IMR-90 (cell line): ENCODE measurements at regions not wholly inside any gene's neighbourhood (a gene's known extent, or its start where the extent isn't known, plus 50 kb on each side); places are given as distances from the start of the nearest gene placed in this dataset.

ENCODE experiments used
- BHLHE40 ChIP-seq: fragments of 150-350 bp; IDR thresholded peaks from 2 replicates; pipeline ENCODE4 v1.6.1; 2016; ENCODE audit warnings: mild to moderate bottlenecking, low read depth, low read length
- CHD1 ChIP-seq: IDR thresholded peaks from 2 replicates; pipeline ENCODE4 v1.6.1; 2012; ENCODE audit warnings: low read depth, low read length, improper control_type of control experiment
- FOS ChIP-seq: fragments of 150-350 bp; IDR thresholded peaks from 2 replicates; pipeline ENCODE4 v1.6.1; 2016; ENCODE audit warnings: low read depth, low read length
- MAFK ChIP-seq: IDR thresholded peaks from 2 replicates; pipeline ENCODE4 v1.6.1; 2012; ENCODE audit warnings: low read depth, low read length, improper control_type of control experiment
- MAZ ChIP-seq: IDR thresholded peaks from 2 replicates; pipeline ENCODE4 v1.6.1; 2012; ENCODE audit warnings: low read depth, mild to moderate bottlenecking, low read length, improper control_type of control experiment, moderate library complexity, borderline replicate concordance
- MXI1 ChIP-seq: IDR thresholded peaks from 2 replicates; pipeline ENCODE4 v1.6.1; 2012; ENCODE audit warnings: low read depth, mild to moderate bottlenecking, low read length, moderate library complexity, borderline replicate concordance
- NFE2L2 ChIP-seq: fragments of 150-350 bp; IDR thresholded peaks from 2 replicates; pipeline ENCODE4 v1.6.1; 2016; ENCODE audit warnings: low read depth, mild to moderate bottlenecking, low read length
- POLR2A ChIP-seq: IDR thresholded peaks from 2 replicates; pipeline ENCODE4 v1.6.1; 2012; ENCODE audit warnings: mild to moderate bottlenecking, low read depth, low read length
- RAD21 ChIP-seq: IDR thresholded peaks from 2 replicates; pipeline ENCODE4 v1.6.1; 2012; ENCODE audit warnings: low read length, improper control_type of control experiment
- RFX5 ChIP-seq: IDR thresholded peaks from 2 replicates; pipeline ENCODE4 v1.8.0; 2012; ENCODE audit warnings: low read depth, mild to moderate bottlenecking, low read length, moderate library complexity
- TF ChIP-seq, protein P1 (sequence below): conservative IDR thresholded peaks from 2 replicates; pipeline ENCODE4 v1.5.1; 2012; ENCODE audit warnings: mild to moderate bottlenecking, low read depth, low read length, improper control_type of control experiment
- TF ChIP-seq, protein P2 (sequence below): fragments of 150-350 bp; IDR thresholded peaks from 2 replicates; pipeline ENCODE4 v1.6.1; 2017; ENCODE audit warnings: mild to moderate bottlenecking, antibody characterized with exemption, low read length, low read depth
- TF ChIP-seq, protein P3 (sequence below): fragments of 150-350 bp; IDR thresholded peaks from 2 replicates; pipeline ENCODE4 v1.6.1; 2016; ENCODE audit warnings: low read depth, mild to moderate bottlenecking, low read length, moderate library complexity, borderline replicate concordance

DNA sequence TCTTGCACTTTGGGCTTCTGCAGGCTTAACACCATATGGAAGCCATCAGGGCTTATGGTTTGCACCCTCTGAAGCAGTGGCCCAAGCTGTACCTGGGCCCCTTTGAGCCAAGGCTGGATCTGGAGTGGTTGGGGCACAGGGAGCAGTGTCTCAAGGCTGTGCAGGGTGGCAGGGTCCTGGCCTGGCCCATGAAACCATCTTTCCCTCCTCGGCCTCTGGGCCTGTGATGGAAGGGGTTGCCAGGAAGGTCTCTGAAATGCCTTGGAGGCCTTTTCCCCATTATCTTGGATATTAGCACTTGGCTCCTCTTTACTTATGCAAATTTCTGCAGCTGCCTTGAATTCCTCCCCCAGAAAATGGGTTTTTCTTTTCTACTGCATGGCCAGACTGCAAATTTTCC is 134.7 kb upstream of the USP9X start:
- TF ChIP-seq POLR2A (no peak), RFX5 (no peak), CHD1 (no peak), FOS (no peak), MAZ (no peak), NFE2L2 (no peak), RAD21 (no peak), MXI1 (no peak), BHLHE40 (no peak), MAFK (no peak)
- TF ChIP-seq, protein P1, sequence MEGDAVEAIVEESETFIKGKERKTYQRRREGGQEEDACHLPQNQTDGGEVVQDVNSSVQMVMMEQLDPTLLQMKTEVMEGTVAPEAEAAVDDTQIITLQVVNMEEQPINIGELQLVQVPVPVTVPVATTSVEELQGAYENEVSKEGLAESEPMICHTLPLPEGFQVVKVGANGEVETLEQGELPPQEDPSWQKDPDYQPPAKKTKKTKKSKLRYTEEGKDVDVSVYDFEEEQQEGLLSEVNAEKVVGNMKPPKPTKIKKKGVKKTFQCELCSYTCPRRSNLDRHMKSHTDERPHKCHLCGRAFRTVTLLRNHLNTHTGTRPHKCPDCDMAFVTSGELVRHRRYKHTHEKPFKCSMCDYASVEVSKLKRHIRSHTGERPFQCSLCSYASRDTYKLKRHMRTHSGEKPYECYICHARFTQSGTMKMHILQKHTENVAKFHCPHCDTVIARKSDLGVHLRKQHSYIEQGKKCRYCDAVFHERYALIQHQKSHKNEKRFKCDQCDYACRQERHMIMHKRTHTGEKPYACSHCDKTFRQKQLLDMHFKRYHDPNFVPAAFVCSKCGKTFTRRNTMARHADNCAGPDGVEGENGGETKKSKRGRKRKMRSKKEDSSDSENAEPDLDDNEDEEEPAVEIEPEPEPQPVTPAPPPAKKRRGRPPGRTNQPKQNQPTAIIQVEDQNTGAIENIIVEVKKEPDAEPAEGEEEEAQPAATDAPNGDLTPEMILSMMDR, result no peak
- TF ChIP-seq, protein P2, sequence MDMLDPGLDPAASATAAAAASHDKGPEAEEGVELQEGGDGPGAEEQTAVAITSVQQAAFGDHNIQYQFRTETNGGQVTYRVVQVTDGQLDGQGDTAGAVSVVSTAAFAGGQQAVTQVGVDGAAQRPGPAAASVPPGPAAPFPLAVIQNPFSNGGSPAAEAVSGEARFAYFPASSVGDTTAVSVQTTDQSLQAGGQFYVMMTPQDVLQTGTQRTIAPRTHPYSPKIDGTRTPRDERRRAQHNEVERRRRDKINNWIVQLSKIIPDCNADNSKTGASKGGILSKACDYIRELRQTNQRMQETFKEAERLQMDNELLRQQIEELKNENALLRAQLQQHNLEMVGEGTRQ, result no peak
- TF ChIP-seq, protein P3, sequence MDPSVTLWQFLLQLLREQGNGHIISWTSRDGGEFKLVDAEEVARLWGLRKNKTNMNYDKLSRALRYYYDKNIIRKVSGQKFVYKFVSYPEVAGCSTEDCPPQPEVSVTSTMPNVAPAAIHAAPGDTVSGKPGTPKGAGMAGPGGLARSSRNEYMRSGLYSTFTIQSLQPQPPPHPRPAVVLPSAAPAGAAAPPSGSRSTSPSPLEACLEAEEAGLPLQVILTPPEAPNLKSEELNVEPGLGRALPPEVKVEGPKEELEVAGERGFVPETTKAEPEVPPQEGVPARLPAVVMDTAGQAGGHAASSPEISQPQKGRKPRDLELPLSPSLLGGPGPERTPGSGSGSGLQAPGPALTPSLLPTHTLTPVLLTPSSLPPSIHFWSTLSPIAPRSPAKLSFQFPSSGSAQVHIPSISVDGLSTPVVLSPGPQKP, result no peak
